Fibroblast of the conjunctiva (primary cell): ENCODE measurements at regions not wholly inside any gene's neighbourhood (a gene's known extent, or its start where the extent isn't known, plus 50 kb on each side); places are given as distances from the start of the nearest gene placed in this dataset.
"Not testable (repeated sequence)": the region's sequence is repeated elsewhere in the genome, so short reads cannot be mapped to it uniquely, and the experiment has no call there.

Experiments
- DNase-seq: peaks from one replicate; pipeline ENCODE4 v3.0.0-alpha.2; 2010; ENCODE audit warnings: low read depth

DNA sequence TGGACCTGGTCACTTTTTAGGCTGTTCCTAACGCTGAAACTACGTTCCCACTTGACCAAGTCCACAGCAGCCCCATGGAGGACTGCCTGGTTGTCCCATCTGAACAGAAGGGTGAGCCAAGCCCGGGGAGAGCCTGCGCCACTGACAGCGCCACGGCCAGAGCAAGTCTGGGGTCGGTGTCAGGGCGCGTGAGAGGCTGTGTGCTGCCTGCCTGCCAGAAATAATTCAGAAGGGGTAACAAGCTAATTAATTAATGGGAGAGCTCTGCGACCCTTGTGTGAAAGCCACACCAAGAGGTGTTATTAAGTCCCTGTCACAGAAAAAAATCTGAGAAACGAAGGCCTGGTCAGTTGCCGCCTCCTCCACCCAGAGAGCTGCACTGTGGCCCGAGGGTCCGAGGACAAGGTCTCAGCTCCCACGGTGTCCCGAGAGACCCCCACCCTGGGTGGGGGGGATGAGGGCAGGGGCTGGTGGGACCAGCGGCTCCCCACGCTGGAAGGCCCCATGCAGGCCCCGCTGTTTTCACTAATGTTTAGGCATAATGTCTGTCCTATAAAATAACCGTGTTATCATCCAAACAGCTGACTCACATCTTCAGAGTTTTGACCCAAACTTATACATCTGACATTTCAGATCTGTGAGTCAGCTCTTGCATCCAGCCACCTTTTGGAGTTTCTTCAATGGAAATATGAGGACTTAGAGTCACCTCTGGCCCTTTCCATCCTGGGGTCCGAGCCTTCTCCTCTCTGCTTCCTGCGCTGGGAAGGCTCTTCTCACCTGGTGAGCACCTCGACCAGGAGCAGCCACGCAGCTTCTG lies 58.5 kb downstream of the DLL1 start:
- no peak for DNase-seq

GRCh38 chr6:170231293-170232185 lies 59.3 kb downstream of the DLL1 start:
- DNase-seq, result no peak

DNA sequence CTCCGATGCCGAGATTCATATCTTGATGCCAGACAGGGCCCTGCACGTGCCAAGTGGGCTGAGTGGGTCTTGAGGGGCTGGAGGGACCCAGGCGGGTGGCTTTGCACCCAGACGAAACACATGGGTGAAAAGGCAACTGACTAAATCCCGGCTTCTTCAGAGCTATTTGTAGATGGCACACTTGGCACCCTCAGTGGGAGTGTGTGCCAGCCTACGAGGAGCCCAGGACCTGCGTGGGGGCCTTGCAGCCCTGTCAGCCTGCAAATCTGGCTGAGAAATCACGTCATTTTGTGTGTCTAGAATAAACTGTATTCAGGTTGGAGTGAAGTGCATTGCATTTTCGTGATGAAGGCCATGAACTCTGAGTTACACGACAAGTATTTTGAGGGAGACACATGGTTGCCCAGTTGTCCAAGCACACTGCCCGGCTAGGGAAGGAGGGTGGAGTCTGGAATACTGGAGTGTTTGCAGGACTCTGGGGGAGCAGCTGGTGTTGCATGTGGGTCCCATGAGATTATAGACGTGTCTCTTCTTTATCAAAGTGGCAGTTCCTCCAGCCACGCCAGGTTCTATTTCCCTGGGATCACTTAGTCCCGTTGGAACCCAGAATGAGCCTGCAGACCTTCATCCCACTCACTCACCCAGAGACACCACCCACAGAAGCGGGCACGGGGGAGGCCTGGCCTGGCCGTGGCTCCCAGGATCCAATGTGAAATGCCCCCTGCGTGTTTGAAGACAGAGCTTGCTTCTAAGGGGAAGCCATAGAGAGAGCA lies 60.2 kb downstream of the DLL1 start:
- no peak for DNase-seq

DNA sequence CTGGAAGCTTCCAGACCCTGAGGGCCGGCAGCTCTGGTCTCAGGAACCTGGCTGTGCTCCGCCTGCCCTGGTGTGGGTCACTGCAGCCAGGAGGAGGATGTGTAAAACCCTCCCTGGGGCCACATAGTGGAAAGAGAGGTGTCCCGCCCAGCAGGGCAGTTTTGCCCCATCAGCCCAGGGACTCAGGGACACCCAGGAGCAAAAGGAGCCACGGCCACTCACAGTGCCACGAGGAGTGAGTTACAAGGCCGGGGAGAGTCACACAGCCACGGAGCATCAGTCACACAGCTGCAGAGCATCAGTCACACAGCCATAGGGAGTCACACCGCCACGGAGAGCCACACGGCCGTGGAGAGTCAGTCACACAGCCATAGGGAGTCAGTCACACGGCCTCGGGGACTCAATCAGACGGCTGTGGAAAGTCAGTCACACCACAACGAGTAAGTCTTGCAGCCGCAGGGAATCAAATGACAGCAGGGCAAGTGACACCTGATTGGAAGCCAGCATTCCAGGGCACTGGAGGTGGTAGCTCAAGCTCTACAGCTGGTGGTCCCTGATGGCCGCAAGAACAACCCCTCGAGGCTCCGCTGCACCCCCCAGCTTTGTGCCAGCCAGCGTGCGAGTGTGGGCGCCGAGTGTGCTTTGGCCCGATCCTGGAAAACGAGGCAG lies 60.9 kb downstream of the DLL1 start:
- no peak for DNase-seq

- no peak for DNase-seq
Observed at GRCh38 chr6:170229396-170229795, 61.5 kb downstream of the DLL1 start.

- DNase-seq, result no peak
Observed at GRCh38 chr6:170228946-170229310, 62.0 kb downstream of the DLL1 start.

DNA sequence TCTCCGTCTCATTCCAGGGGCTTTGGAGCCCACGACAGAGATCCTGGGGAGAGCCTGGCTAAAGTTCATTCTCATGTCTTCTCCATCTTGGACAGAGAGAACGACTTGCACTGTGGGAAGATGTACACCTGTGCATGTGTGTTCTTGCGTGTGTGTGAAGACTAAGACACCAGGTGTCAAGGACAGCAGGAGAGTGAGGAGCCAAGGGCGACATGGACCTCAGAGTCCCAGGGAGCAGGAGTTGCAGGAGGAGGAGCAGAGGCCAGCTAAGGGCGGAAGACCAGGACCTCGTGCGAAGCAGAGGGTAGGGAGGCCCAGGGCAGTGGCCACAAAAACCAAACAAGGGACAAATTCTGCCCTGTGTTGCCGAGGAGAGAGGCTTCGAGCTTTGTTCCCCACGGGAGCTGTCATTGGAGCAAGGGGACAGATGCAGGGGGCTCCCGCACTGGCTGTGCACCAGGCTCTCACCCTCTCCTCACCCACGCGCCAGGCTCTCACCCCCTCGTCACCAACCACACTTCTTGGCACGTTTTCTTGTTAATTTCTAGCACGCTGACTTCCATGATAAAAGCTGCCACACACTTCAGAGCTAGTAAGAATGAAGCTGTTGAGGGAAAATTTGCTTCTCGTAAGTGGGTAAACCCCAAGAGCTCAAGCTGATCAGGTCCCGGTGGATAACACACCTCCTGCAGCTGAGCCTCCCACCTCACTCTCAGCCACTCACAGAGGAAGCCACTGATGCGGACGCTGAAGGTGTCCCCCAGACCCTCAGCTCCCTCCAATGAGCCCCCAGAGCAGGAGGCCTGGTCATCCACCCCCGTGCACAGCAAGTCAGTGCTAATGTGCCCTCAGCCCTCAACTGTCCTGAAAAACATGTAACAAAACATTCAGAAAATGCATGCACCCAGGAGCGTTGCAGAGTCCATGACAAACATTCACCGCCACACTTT lies 62.6 kb downstream of the DLL1 start:
- DNase-seq, result no peak

DNA sequence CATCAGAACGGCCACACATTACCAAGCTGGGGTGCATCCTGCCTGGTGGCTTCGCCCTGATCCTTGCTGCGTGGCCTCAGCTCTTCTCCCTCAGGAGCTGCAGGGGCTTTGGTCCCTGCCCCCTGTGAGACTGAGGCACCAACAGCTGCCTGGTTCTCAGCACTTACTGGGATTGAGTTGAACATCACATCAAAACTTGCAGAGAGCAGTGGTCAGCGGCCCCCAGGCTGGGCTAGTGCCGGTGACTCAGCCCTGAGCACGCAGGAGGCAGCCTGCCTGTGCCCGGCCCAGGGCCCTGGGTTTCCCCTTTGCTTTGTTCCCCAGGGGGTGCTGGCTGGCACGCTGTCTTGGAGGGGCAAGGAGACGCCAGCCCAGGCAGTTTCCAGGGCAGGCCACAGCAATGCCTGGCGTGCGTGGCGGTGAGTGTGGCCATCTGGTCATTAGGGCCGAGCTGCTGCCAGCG lies 63.3 kb downstream of the DLL1 start:
- DNase-seq, result no peak

DNA sequence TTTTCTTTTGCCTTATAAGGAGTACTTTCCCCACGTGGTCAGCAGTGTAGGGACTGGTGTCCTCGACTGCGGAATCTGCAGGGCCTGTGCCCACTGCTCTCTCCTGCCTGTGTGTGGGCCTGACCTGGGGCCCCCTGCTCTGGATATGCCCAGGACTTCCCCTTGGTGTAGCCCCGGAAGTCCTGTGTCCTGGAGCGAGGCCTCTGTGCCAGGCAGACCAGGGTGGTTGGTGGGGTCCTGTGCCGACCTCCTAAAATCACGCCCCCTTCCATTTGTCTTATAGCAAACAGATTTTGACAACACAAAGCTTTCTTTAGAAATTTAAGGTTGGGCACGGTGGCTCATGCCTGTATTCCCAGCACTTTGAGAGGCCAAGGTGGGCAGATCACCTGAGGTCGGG lies 64.2 kb downstream of the DLL1 start:
- DNase-seq, result no peak

GRCh38 chr6:170225852-170226417 lies 64.9 kb downstream of the DLL1 start:
- DNase-seq, result no peak

DNA sequence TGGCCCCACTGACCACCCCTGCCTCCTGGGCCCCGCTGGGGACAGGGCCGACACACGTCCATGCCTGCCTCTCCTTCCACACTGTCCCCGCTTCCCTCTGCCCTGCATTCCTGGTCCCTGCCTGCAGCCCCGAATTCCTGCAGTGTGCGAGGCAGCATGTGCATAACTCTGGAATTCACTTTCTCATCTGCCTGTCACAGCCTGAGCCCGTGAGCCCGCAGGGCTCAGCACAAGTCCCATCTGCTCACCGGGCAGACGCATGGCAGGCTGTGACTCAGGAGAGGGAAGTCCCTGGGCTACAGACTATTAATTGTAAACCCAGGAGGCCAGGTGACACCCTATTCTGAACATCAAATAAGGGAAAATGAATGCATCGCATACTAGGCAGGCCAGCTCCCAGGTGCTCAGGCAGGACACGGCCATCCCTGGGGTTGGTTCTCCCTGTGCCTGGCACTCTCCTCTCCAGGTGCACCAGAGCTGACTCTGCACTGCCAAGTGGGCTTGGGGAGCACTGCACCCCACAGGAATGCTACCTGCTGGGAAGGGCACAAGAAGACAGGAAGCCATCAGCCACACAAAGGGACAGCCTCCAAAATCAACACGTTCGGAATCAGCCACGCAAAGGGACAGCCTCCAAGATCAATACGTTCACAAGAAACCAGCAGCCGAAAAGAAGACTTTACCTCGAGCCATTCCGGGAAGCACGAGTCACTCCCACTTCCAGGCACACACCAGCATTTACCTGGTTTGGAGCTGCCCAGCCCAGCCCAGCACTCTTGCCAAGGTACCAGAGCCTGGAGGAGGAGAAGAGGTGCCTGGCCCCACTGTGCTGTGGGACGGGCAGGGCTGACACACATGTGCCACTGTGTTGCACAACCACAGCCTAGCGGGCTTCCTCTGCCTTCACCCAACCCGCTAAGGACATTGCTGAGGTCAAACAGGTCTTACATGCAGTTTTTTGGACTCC lies 65.9 kb downstream of the DLL1 start:
- no peak for DNase-seq

- no peak for DNase-seq
Observed at GRCh38 chr6:170223718-170224693, 66.9 kb downstream of the DLL1 start.

DNA sequence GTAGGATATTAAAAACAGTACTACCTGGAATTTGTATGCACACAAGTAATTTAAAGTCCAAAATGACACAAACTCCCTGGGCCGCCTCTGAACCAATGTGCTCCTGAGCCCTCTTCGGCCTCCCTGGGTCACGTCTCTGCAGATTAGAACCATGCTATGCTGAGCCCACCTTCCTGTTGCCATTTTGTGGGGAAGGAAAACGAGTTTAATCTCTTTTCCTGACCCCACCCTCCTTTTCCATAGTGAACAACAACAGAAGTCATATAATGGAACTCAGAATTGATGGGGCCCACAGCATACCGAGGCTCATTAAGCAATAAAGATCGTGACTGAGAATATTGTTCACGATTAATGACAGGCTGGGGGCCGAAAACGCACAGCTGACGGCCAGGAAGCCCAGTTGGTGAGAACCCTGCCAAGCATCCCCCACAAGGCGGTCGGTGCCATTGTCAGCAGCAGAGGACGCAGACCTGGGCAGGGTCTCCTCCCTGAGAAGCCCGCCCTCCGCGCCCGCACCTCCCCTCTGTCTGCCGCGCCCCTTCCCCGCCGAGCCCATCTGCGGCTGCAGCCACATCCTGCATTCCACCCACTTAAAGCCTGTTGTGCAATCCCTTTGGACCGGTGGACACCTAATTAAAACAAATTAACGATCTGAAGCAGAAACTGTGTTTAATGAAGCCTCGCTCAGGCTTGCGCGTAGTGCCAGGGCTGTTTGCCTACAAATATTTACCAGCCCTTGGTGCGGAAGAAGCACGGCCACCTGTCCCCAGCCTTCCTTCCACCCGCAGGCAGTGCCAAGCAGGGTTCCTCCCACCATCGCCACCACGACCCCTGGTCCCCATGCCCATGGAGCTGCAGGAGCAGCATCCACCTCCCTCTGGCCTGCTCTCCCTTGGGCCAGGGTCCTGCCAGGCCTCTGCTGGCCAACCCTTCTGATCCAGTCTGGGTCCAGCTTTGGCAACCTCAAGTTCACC lies 68.1 kb downstream of the DLL1 start:
- DNase-seq, result no peak

DNA sequence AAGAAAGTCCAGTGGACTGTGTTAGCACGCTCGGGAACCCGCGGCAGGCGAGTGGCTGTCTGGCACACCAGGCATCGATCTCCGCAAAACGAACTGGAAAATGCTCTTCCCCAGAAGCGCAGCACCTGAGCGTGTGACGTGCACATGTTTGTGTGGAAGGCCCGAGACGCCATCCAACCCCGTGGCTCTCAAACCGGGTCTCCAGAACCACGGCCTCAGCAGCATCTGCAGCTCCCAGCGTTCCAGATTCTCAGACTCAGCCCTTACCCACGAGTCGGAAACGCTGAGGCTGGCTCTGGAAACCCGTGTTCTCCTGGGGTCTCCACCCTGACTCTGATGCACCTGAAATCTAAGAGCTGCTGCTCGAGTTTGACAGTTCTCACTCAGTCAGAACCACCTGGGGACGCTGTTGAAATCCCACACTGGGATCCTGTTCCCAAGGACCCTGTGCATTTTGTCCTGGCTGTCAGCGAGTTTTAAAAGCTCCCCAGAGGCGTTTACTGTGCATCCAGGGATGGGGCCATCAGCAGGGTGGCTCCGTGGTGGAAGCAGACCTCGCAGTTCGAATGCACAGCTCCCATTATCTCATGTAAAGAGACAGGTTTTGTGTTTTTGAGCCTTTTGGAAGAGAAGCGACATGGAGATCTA lies 69.0 kb downstream of the DLL1 start:
- DNase-seq, result no peak

- no peak for DNase-seq
Observed at GRCh38 chr6:170221052-170221752, 69.7 kb downstream of the DLL1 start.

GRCh38 chr6:170213637-170214018 lies 77.2 kb downstream of the DLL1 start:
- not testable (repeated sequence) for DNase-seq
